AG04450 (cell line): ENCODE measurements at regions not wholly inside any gene's neighbourhood (a gene's known extent, or its start where the extent isn't known, plus 50 kb on each side); places are given as distances from the start of the nearest gene placed in this dataset.
"Not testable (repeated sequence)": the region's sequence is repeated elsewhere in the genome, so short reads cannot be mapped to it uniquely, and the experiment has no call there.

Experiments used
- CTCF ChIA-PET: fragments of 300-600, 350-600 bp; formaldehyde crosslinking; extraction: SDS; loops from one replicate; lab custom pipeline; 2022; ENCODE audit warnings: antibody characterized with exemption, inconsistent platforms; lab: Charles Lee
- POLR2A ChIA-PET: fragments of 350-600 bp; formaldehyde crosslinking; extraction: SDS; loops from one replicate; lab custom pipeline; 2021; ENCODE audit warnings: antibody characterized with exemption, inconsistent platforms; lab: Yijun Ruan, JAX
- DNase-seq: peaks from one replicate; pipeline ENCODE4 v3.0.0-alpha.2; 2011; ENCODE audit warnings: low read depth, low spot score
- H3K27ac ChIP-seq: one replicate; pipeline ENCODE4 v1.5.1; 2012; ENCODE audit warnings: low read depth, low read length, control low read depth
- H3K27me3 ChIP-seq: one replicate; pipeline ENCODE4 v1.6.0; 2012; ENCODE audit warnings: low read length; ENCODE audit not compliant: control insufficient read depth, insufficient read depth
- H3K4me3 ChIP-seq: 2 replicates; pipeline ENCODE4 v1.5.1; 2011; ENCODE audit warnings: mild to moderate bottlenecking, low read depth, low read length, control low read depth
- H3K9me3 ChIP-seq: 2 replicates; pipeline ENCODE4 v1.5.1; 2012; ENCODE audit warnings: low read length; ENCODE audit not compliant: control insufficient read depth, insufficient read depth
- CTCF ChIP-seq: IDR thresholded peaks from 2 replicates; pipeline ENCODE4 v1.5.1; 2011; ENCODE audit warnings: low read depth, low read length, control low read depth, inconsistent platforms

- no peak for TF ChIP-seq CTCF
- DNase-seq: no peak
- no peak overlapping the region for H3K4me3 ChIP-seq
- CTCF ChIA-PET: no interaction called here
- no peak overlapping the region for H3K27ac ChIP-seq
- H3K9me3 ChIP-seq: no peaks in the 10 kb centered on the region
- no peaks in the 10 kb centered on the region for H3K27me3 ChIP-seq
- POLR2A ChIA-PET: no interaction called here
Observed at GRCh38 chrX:76918033-76918432, 490.5 kb downstream of the MAGEE1 start.

DNA sequence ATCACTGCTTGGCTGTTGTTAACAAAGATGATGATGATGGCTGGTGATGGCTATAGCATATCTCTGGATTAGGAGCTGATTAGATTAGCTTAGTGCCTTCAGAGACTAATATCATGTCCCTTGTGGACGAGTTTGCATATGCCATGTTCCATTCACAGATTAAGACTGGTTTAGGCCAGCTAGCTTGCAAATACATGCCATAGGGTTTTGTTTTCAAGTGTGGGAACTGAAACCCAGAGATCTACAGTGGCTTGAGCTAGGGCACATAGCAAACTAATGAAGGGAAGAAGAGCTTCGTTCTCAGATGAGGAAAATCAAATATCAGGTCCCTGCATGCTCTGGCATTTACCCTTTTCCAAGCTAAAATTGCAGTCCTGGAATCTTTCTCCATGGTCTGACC, 492.3 kb downstream of the MAGEE1 start:
- DNase-seq: no peak
- ChIA-PET CTCF (no interaction called here), POLR2A (no interaction called here)
- H3K27me3 ChIP-seq: no peaks in the 10 kb centered on the region
- no peak for TF ChIP-seq CTCF
- H3K9me3 ChIP-seq: peaks cover 5% of the 10 kb centered on the region; the same call in 1 of the 2 replicates
- H3K27ac ChIP-seq: no peak overlapping the region
- H3K4me3 ChIP-seq: no peak overlapping the region

DNA sequence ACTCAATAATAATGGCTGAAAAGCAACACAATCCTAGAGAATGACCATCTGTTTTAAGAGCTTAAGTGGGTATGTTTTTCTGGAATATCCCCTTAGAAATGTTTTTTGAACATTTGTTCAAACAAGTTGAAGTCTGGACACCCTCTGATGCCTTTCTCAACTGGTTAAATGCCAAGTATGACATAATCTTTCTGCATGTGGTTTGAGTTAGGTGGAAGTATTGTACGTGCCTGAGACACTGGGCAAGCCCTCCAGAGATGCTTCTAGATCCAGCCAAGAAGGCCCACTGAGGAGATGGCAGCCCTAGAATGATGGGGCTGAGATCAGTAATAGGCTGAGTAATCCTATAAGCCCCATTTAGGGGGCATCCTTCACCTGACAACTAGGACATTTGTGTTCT, 493.1 kb downstream of the MAGEE1 start:
- Histone ChIP-seq H3K27ac (no peak overlapping the region), H3K4me3 (no peak overlapping the region), H3K9me3 (peaks cover 5% of the 10 kb centered on the region; the same call in 1 of the 2 replicates), H3K27me3 (no peaks in the 10 kb centered on the region)
- ChIA-PET CTCF (no interaction called here), POLR2A (no interaction called here)
- DNase-seq: no peak
- TF ChIP-seq CTCF: no peak

DNA sequence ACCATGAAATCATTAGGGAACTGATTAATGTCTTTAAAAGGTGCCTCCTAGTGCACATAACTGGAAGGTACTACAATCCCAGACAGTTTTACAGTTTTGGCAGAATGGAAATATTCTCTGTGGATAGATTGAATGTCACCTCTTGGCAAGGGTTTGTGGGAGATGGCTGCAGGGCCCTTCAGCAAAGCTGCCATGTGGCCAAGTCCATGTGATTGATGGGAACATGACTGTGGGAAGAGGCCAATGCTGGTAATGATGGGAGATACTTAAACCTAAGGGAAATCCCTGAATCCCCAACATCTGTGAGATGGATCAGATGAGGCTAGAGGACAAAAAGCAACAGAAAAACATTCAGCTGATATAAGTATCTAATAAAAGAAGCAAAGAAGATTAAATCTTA, 493.7 kb downstream of the MAGEE1 start:
- peaks cover 5% of the 10 kb centered on the region; the same call in 1 of the 2 replicates for H3K9me3 ChIP-seq
- POLR2A ChIA-PET: no interaction called here
- no peaks in the 10 kb centered on the region for H3K27me3 ChIP-seq
- CTCF ChIA-PET: no interaction called here
- no peak for TF ChIP-seq CTCF
- H3K27ac ChIP-seq: no peak overlapping the region
- no peak for DNase-seq
- H3K4me3 ChIP-seq: no peak overlapping the region

DNA sequence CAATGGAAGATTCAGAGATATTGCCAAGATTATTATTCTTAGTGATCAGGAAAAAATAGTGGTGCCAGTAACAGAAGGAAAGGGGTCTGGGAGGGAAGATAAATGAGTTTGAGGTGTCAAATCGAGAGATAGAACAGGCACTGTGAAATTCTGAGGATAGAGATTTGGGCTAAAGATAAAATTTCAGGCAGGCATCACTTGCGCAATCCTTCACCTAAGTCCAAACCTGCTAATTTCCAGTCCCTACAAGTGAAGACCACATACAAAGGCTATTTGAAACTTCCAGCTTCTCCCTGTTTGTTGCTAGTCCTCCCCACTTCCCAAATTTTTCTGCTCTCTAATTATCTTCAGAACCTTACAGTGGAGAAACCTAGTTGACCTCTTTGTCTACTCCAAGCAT, 494.6 kb downstream of the MAGEE1 start:
- no peaks in the 10 kb centered on the region for H3K27me3 ChIP-seq
- H3K27ac ChIP-seq: no peak overlapping the region
- peaks cover 5% of the 10 kb centered on the region; the same call in 1 of the 2 replicates for H3K9me3 ChIP-seq
- no peak for TF ChIP-seq CTCF
- ChIA-PET CTCF (no interaction called here), POLR2A (no interaction called here)
- no peak overlapping the region for H3K4me3 ChIP-seq
- no peak for DNase-seq

DNA sequence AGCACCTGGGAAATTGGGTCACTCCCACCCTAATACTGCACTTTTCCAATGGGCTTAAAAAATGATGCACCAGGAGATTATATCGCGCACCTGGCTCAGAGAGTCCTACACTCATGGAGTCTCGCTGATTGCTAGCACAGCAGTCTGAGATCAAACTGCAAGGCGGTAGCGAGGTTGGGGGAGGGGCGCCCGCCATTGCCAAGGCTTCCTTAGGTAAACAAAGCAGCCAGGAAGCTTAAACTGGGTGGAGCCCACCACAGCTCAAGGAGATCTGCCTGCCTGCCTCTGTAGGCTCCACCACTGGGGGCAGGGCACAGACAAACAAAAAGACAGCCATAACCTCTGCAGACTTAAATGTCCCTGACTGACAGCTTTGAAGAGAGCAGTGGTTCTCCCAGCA, 497.1 kb downstream of the MAGEE1 start:
- DNase-seq, POLR2A ChIA-PET, H3K27ac ChIP-seq, CTCF ChIA-PET, H3K4me3 ChIP-seq, H3K9me3 ChIP-seq, H3K27me3 ChIP-seq: not testable (repeated sequence)
